ENCODE measurements at regions not wholly inside any gene's neighbourhood (a gene's known extent, or its start where the extent isn't known, plus 50 kb on each side); places are given as distances from the start of the nearest gene placed in this dataset.
A peak's percentile ranks its signal among the peaks of the same experiment; 100 is the strongest.
"Not testable (repeated sequence)": the region's sequence is repeated elsewhere in the genome, so short reads cannot be mapped to it uniquely, and the experiment has no call there.

GRCh38 chr16:80263848-80264694 lies 276.7 kb upstream of the DYNLRB2 start:
- intact Hi-C loops (cut with DNase I): no loop called here
- no peak for DNase-seq

- DNase-seq: no peak
- intact Hi-C loops (cut with DNase I): no loop called here
Measured at GRCh38 chr16:80263181-80263823, 277.5 kb upstream of the DYNLRB2 start.

- DNase-seq: no peak
- intact Hi-C loops (cut with DNase I): no loop called here
Measured at GRCh38 chr16:80260906-80261311, 279.9 kb upstream of the DYNLRB2 start.

- intact Hi-C loops (cut with DNase I): no loop called here
- no peak for DNase-seq
Measured at GRCh38 chr16:80259290-80259805, 281.4 kb upstream of the DYNLRB2 start.

GRCh38 chr16:80258407-80258806 lies 282.4 kb upstream of the DYNLRB2 start:
- intact Hi-C loops (cut with DNase I): no loop called here
- no peak for DNase-seq

GRCh38 chr16:80254970-80255369 lies 285.8 kb upstream of the DYNLRB2 start:
- intact Hi-C loops (cut with DNase I): no loop called here
- DNase-seq: no peak

- intact Hi-C loops (cut with DNase I): no loop called here
- peak in 1 of 10 donors; percentile 13 for DNase-seq
Measured at GRCh38 chr16:80253741-80254140, 287.1 kb upstream of the DYNLRB2 start.

GRCh38 chr16:80250381-80250780 lies 290.4 kb upstream of the DYNLRB2 start:
- intact Hi-C loops (cut with DNase I): no loop called here
- no peak for DNase-seq

- intact Hi-C loops (cut with DNase I); DNase-seq: not testable (repeated sequence)
Measured at GRCh38 chr16:80243303-80243702, 297.5 kb upstream of the DYNLRB2 start.

GRCh38 chr16:80242279-80242678 lies 298.5 kb upstream of the DYNLRB2 start:
- intact Hi-C loops (cut with DNase I); DNase-seq: not testable (repeated sequence)

GRCh38 chr16:80233097-80233835 lies 307.5 kb upstream of the DYNLRB2 start:
- intact Hi-C loops (cut with DNase I): no loop called here
- no peak for DNase-seq

- intact Hi-C loops (cut with DNase I): no loop called here
- no peak for DNase-seq
Measured at GRCh38 chr16:80231888-80232287, 308.9 kb upstream of the DYNLRB2 start.

GRCh38 chr16:80231121-80231520 lies 309.7 kb upstream of the DYNLRB2 start:
- no peak for DNase-seq
- intact Hi-C loops (cut with DNase I): no loop called here

GRCh38 chr16:80230328-80231120 lies 310.3 kb upstream of the DYNLRB2 start:
- no peak for DNase-seq
- intact Hi-C loops (cut with DNase I): no loop called here

GRCh38 chr16:80226499-80226898 lies 314.3 kb upstream of the DYNLRB2 start:
- no peak for DNase-seq
- intact Hi-C loops (cut with DNase I): no loop called here

GRCh38 chr16:80210787-80211186 lies 330.0 kb upstream of the DYNLRB2 start:
- no peak for DNase-seq
- intact Hi-C loops (cut with DNase I): no loop called here

- DNase-seq: no peak
- intact Hi-C loops (cut with DNase I): no loop called here
Measured at GRCh38 chr16:80208743-80209142, 332.1 kb upstream of the DYNLRB2 start.

- DNase-seq: no peak
- intact Hi-C loops (cut with DNase I): no loop called here
Measured at GRCh38 chr16:80208015-80208414, 332.8 kb upstream of the DYNLRB2 start.

- DNase-seq: no peak
- intact Hi-C loops (cut with DNase I): no loop called here
Measured at GRCh38 chr16:80203821-80204220, 337.0 kb upstream of the DYNLRB2 start.

- intact Hi-C loops (cut with DNase I): no loop called here
- DNase-seq: no peak
Measured at GRCh38 chr16:80202831-80203413, 337.9 kb upstream of the DYNLRB2 start.

All from posterior cingulate gyrus (tissue), 11 donors.